ENCODE measurements at regions not wholly inside any gene's neighbourhood (a gene's known extent, or its start where the extent isn't known, plus 50 kb on each side); places are given as distances from the start of the nearest gene placed in this dataset.
"Not testable (repeated sequence)": the region's sequence is repeated elsewhere in the genome, so short reads cannot be mapped to it uniquely, and the experiment has no call there.

DNA sequence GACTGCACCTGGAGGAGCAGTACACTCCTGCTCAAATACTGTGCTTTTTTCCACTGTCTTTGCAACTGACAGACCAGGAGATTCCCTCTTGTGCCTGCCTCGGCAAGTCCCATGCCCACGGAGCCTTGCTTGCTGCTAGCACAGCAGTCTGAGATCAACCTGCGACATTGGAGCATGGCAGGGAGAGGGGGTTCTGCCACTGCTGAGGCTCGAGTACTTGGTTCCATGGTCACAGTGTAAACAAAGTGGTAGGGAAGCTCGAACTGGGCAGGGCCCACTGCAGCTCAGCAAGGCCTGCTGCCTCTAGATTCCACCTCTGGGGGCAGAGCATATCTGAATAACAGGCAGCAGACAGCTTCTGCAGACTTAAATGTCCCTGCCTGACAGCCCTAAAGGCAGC, 63.6 kb downstream of the NBPF8 start:
- TF ChIP-seq, protein P1, sequence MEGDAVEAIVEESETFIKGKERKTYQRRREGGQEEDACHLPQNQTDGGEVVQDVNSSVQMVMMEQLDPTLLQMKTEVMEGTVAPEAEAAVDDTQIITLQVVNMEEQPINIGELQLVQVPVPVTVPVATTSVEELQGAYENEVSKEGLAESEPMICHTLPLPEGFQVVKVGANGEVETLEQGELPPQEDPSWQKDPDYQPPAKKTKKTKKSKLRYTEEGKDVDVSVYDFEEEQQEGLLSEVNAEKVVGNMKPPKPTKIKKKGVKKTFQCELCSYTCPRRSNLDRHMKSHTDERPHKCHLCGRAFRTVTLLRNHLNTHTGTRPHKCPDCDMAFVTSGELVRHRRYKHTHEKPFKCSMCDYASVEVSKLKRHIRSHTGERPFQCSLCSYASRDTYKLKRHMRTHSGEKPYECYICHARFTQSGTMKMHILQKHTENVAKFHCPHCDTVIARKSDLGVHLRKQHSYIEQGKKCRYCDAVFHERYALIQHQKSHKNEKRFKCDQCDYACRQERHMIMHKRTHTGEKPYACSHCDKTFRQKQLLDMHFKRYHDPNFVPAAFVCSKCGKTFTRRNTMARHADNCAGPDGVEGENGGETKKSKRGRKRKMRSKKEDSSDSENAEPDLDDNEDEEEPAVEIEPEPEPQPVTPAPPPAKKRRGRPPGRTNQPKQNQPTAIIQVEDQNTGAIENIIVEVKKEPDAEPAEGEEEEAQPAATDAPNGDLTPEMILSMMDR (IDR thresholded peaks at IDR 0.05), result not testable (repeated sequence)
- not testable (repeated sequence) for TF ChIP-seq POLR2A (IDR thresholded peaks at IDR 0.05)

Measured in suprapubic skin (tissue), 3 donors.